ENCODE measurements at regions not wholly inside any gene's neighbourhood (a gene's known extent, or its start where the extent isn't known, plus 50 kb on each side); places are given as distances from the start of the nearest gene placed in this dataset.
"Not testable (repeated sequence)": the region's sequence is repeated elsewhere in the genome, so short reads cannot be mapped to it uniquely, and the experiment has no call there.

DNA sequence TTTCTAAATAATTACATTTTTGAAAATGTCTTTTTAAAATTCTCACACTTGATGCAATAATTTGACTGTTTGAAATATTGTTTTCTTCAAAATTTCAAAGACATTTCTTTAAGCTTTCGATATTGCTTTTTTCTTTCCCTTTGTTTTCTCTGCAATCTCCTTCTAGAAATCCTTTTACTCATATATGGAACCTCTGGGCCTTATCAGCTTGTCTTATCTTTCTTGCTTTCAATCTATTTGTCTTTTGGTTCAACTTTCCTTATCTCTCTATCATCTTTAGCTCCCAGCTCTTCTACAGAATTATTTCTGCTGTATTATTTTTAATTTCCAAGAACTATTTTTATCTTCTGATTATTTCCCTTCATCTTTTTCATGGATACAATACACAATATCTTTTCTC lies 80.7 kb upstream of the DIAPH3 start:
- Histone ChIP-seq H3K79me1 (replicated peaks; ENCODE audit: low read length, poor library complexity, severe bottlenecking) (no peaks in the 10 kb centered on the region), H3K27me3 (ENCODE audit: control insufficient read depth in 1 of 2, insufficient read depth in 1 of 2, low read length in 2 of 2) (no peaks in the 10 kb centered on the region), H3K27ac (ENCODE audit: low read length, poor library complexity, severe bottlenecking) (no peak overlapping the region), H3K36me3 (ENCODE audit: control insufficient read depth in 1 of 2, insufficient read depth in 2 of 2, low read depth in 1 of 2, low read length in 2 of 2) (no peaks in the 10 kb centered on the region), H2BK12ac (ENCODE audit: low read length in 2 of 2) (no peak overlapping the region), H2AK5ac (ENCODE audit: low read length, severe bottlenecking) (no peak overlapping the region), H3K9me3 (ENCODE audit: control insufficient read depth, low read length) (no peaks in the 10 kb centered on the region), H3K4me2 (ENCODE audit: low read length, poor library complexity, severe bottlenecking) (no peak overlapping the region), H2BK120ac (ENCODE audit: low read depth, low read length) (no peak overlapping the region), H3K14ac (ENCODE audit: low read length in 2 of 2) (no peak overlapping the region), H3K18ac (ENCODE audit: low read depth in 1 of 2, low read length in 2 of 2) (no peak overlapping the region), H4K91ac (ENCODE audit: low read length) (no peak overlapping the region), H3K9ac (ENCODE audit: low read length) (no peak overlapping the region), H2BK15ac (ENCODE audit: low read depth, poor library complexity, severe bottlenecking) (no peak overlapping the region), H3K23ac (ENCODE audit: low read length in 2 of 2) (no peak overlapping the region), H2BK5ac (ENCODE audit: low read depth, low read length, poor library complexity, severe bottlenecking) (no peak overlapping the region), H4K8ac (ENCODE audit: low read length) (no peak overlapping the region), H3K4me3 (ENCODE audit: insufficient read depth in 1 of 2, low read depth in 1 of 2, low read length in 2 of 2) (no peak overlapping the region), H2AFZ (ENCODE audit: low read depth, low read length) (no peak overlapping the region), H3K4ac (ENCODE audit: low read depth in 1 of 2, low read length in 2 of 2) (no peak overlapping the region), H3K4me1 (ENCODE audit: control insufficient read depth, insufficient read depth, low read depth, low read length) (no peaks in the 10 kb centered on the region)
- WGBS, result 71% methylated on average over 1 of the region's 1 CpG
- DNase-seq, result no peak

DNA sequence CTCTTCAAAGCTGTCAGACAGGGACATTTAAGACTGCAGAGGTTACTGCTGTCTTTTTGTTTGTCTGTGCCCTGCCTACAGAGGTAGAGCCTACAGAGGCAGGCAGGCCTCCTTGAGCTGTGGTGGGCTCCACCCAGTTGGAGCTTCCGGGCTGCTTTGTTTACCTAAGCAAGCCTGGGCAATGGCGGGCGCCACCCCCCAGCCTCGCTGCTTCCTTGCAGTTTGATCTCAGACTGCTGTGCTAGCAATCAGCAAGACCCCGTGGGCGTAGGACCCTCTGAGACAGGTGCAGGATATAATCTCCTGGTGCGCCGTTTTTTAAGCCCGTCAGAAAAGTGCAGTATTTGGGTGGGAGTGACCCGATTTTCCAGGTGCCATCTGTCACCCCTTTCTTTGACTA lies 87.7 kb upstream of the DIAPH3 start:
- H2AK5ac ChIP-seq (ENCODE audit: low read length, severe bottlenecking); H3K27me3 ChIP-seq (ENCODE audit: control insufficient read depth in 1 of 2, insufficient read depth in 1 of 2, low read length in 2 of 2); H2AFZ ChIP-seq (ENCODE audit: low read depth, low read length); H3K23ac ChIP-seq (ENCODE audit: low read length in 2 of 2); H3K36me3 ChIP-seq (ENCODE audit: control insufficient read depth in 1 of 2, insufficient read depth in 2 of 2, low read depth in 1 of 2, low read length in 2 of 2); H4K91ac ChIP-seq (ENCODE audit: low read length); H4K8ac ChIP-seq (ENCODE audit: low read length); H2BK15ac ChIP-seq (ENCODE audit: low read depth, poor library complexity, severe bottlenecking); H3K9ac ChIP-seq (ENCODE audit: low read length); H3K9me3 ChIP-seq (ENCODE audit: control insufficient read depth, low read length); H3K79me1 ChIP-seq (replicated peaks; ENCODE audit: low read length, poor library complexity, severe bottlenecking); H3K4me1 ChIP-seq (ENCODE audit: control insufficient read depth, insufficient read depth, low read depth, low read length); H3K27ac ChIP-seq (ENCODE audit: low read length, poor library complexity, severe bottlenecking); H3K14ac ChIP-seq (ENCODE audit: low read length in 2 of 2); H3K4me2 ChIP-seq (ENCODE audit: low read length, poor library complexity, severe bottlenecking); H3K18ac ChIP-seq (ENCODE audit: low read depth in 1 of 2, low read length in 2 of 2); DNase-seq; H3K4me3 ChIP-seq (ENCODE audit: insufficient read depth in 1 of 2, low read depth in 1 of 2, low read length in 2 of 2); H2BK12ac ChIP-seq (ENCODE audit: low read length in 2 of 2); H2BK5ac ChIP-seq (ENCODE audit: low read depth, low read length, poor library complexity, severe bottlenecking); H2BK120ac ChIP-seq (ENCODE audit: low read depth, low read length); H3K4ac ChIP-seq (ENCODE audit: low read depth in 1 of 2, low read length in 2 of 2): not testable (repeated sequence)
- WGBS, result 94% methylated on average over 10 of the region's 10 CpGs

DNA sequence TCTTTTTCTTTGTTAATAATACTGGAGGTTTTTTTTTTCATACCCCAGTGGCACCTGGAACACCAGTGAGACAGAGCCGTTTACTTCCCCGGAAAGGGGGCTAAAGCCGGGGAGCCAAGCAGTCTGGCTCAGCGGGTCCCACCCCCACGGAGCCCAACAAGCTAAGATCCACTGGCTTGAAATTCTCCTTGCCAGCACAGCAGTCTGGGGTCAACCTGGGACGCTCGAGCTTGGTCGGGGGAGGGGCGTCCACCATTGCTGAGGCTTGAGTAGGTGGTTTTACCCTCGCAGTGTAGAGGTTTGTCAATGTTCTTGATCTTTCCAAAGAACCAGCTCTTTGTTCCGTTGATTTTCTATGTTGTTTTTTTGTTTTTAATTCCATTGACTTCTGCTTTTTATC lies 94.6 kb upstream of the DIAPH3 start:
- no peak overlapping the region for H3K4ac ChIP-seq (ENCODE audit: low read depth in 1 of 2, low read length in 2 of 2)
- no peak overlapping the region for H2AFZ ChIP-seq (ENCODE audit: low read depth, low read length)
- H2BK120ac ChIP-seq (ENCODE audit: low read depth, low read length), result no peak overlapping the region
- no peaks in the 10 kb centered on the region for H3K79me1 ChIP-seq (replicated peaks; ENCODE audit: low read length, poor library complexity, severe bottlenecking)
- 50% methylated on average over 9 of the region's 11 CpGs for WGBS
- H4K8ac ChIP-seq (ENCODE audit: low read length), result no peak overlapping the region
- H2AK5ac ChIP-seq (ENCODE audit: low read length, severe bottlenecking), result no peak overlapping the region
- no peaks in the 10 kb centered on the region for H3K27me3 ChIP-seq (ENCODE audit: control insufficient read depth in 1 of 2, insufficient read depth in 1 of 2, low read length in 2 of 2)
- no peak overlapping the region for H3K9ac ChIP-seq (ENCODE audit: low read length)
- H3K18ac ChIP-seq (ENCODE audit: low read depth in 1 of 2, low read length in 2 of 2), result no peak overlapping the region
- no peak overlapping the region for H4K91ac ChIP-seq (ENCODE audit: low read length)
- H3K4me1 ChIP-seq (ENCODE audit: control insufficient read depth, insufficient read depth, low read depth, low read length), result no peaks in the 10 kb centered on the region
- no peak overlapping the region for H3K4me2 ChIP-seq (ENCODE audit: low read length, poor library complexity, severe bottlenecking)
- H3K14ac ChIP-seq (ENCODE audit: low read length in 2 of 2), result no peak overlapping the region
- no peak overlapping the region for H2BK5ac ChIP-seq (ENCODE audit: low read depth, low read length, poor library complexity, severe bottlenecking)
- no peak overlapping the region for H2BK12ac ChIP-seq (ENCODE audit: low read length in 2 of 2)
- no peak overlapping the region for H2BK15ac ChIP-seq (ENCODE audit: low read depth, poor library complexity, severe bottlenecking)
- H3K9me3 ChIP-seq (ENCODE audit: control insufficient read depth, low read length), result peaks cover 6% of the 10 kb centered on the region
- H3K36me3 ChIP-seq (ENCODE audit: control insufficient read depth in 1 of 2, insufficient read depth in 2 of 2, low read depth in 1 of 2, low read length in 2 of 2), result no peaks in the 10 kb centered on the region
- DNase-seq, result no peak
- H3K4me3 ChIP-seq (ENCODE audit: insufficient read depth in 1 of 2, low read depth in 1 of 2, low read length in 2 of 2), result no peak overlapping the region
- H3K23ac ChIP-seq (ENCODE audit: low read length in 2 of 2), result no peak overlapping the region
- no peak overlapping the region for H3K27ac ChIP-seq (ENCODE audit: low read length, poor library complexity, severe bottlenecking)

DNA sequence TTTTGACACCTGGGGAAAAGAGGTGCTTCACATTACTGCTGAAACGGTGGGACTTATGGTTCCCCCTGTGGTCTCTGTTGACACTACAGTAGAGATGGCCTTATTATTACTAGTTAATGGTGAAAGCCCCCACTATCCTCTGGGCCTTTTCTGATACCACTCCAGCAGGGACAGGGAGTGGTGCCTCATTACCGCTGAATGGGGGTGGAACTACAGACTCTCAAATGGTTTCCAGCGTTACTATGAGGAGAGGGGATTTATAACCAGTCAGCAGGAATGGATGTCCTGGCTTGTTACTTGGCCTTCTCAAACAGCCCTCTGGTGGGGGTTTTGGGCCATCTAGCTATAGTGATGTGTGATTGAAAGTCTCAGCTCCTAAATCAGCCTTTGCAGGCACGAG lies 96.7 kb upstream of the DIAPH3 start:
- 38% methylated on average over 4 of the region's 4 CpGs for WGBS
- H3K36me3 ChIP-seq (ENCODE audit: control insufficient read depth in 1 of 2, insufficient read depth in 2 of 2, low read depth in 1 of 2, low read length in 2 of 2), result no peaks in the 10 kb centered on the region
- H3K4me3 ChIP-seq (ENCODE audit: insufficient read depth in 1 of 2, low read depth in 1 of 2, low read length in 2 of 2), result no peak overlapping the region
- no peak overlapping the region for H3K4ac ChIP-seq (ENCODE audit: low read depth in 1 of 2, low read length in 2 of 2)
- no peak overlapping the region for H3K23ac ChIP-seq (ENCODE audit: low read length in 2 of 2)
- DNase-seq, result no peak
- H3K27me3 ChIP-seq (ENCODE audit: control insufficient read depth in 1 of 2, insufficient read depth in 1 of 2, low read length in 2 of 2), result no peaks in the 10 kb centered on the region
- H3K18ac ChIP-seq (ENCODE audit: low read depth in 1 of 2, low read length in 2 of 2), result no peak overlapping the region
- no peak overlapping the region for H4K91ac ChIP-seq (ENCODE audit: low read length)
- no peak overlapping the region for H4K8ac ChIP-seq (ENCODE audit: low read length)
- no peaks in the 10 kb centered on the region for H3K4me1 ChIP-seq (ENCODE audit: control insufficient read depth, insufficient read depth, low read depth, low read length)
- no peak overlapping the region for H3K14ac ChIP-seq (ENCODE audit: low read length in 2 of 2)
- H2AK5ac ChIP-seq (ENCODE audit: low read length, severe bottlenecking), result no peak overlapping the region
- no peak overlapping the region for H2BK12ac ChIP-seq (ENCODE audit: low read length in 2 of 2)
- H3K9me3 ChIP-seq (ENCODE audit: control insufficient read depth, low read length), result peaks cover 8% of the 10 kb centered on the region
- no peak overlapping the region for H2BK5ac ChIP-seq (ENCODE audit: low read depth, low read length, poor library complexity, severe bottlenecking)
- H2BK15ac ChIP-seq (ENCODE audit: low read depth, poor library complexity, severe bottlenecking), result no peak overlapping the region
- H3K79me1 ChIP-seq (replicated peaks; ENCODE audit: low read length, poor library complexity, severe bottlenecking), result no peaks in the 10 kb centered on the region
- no peak overlapping the region for H3K9ac ChIP-seq (ENCODE audit: low read length)
- H3K4me2 ChIP-seq (ENCODE audit: low read length, poor library complexity, severe bottlenecking), result no peak overlapping the region
- no peak overlapping the region for H2AFZ ChIP-seq (ENCODE audit: low read depth, low read length)
- H3K27ac ChIP-seq (ENCODE audit: low read length, poor library complexity, severe bottlenecking), result no peak overlapping the region
- H2BK120ac ChIP-seq (ENCODE audit: low read depth, low read length), result no peak overlapping the region

Data from mesenchymal stem cell (in vitro differentiated cells and primary cell).